Endothelial cell of umbilical vein (primary cell): ENCODE measurements at regions not wholly inside any gene's neighbourhood (a gene's known extent, or its start where the extent isn't known, plus 50 kb on each side); places are given as distances from the start of the nearest gene placed in this dataset.

ENCODE experiments used
- BruUV-seq: library from RNA; stranded (reverse); fragments of 400-500 nt; replicated peaks from 2 replicates; lab custom pipeline; 2021; lab: Mats Ljungman, UMichigan
- CTCF ChIA-PET: fragments of 300-600, 350-600 bp; sonication (Branson Sonifier 250); formaldehyde crosslinking; loops from one replicate; lab custom pipeline; 2021; ENCODE audit warnings: antibody characterized with exemption, inconsistent platforms; lab: Charles Lee
- POLR2A ChIA-PET: fragments of 300-600, 350-600 bp; sonication (Branson Sonifier 250); formaldehyde crosslinking; loops from one replicate; lab custom pipeline; 2021; ENCODE audit warnings: antibody characterized with exemption, inconsistent platforms; lab: Charles Lee
- DNase-seq: peaks from one replicate; pipeline ENCODE4 v3.0.0-alpha.2; 2011; ENCODE audit warnings: low read depth, low spot score
- FAIRE-seq: peaks from 2 replicates; lab custom pipeline; 2011; peaks lifted over from hg19 to GRCh38; lab: Jason Lieb, UNC
- H2AFZ ChIP-seq: 2 replicates; pipeline ENCODE4 v1.6.0; 2012; ENCODE audit warnings: low read depth, low read length, control low read depth, inconsistent platforms
- H3K27ac ChIP-seq: 2 replicates; pipeline ENCODE4 v1.5.1; 2011; ENCODE audit warnings: low read depth, mild to moderate bottlenecking, control low read depth, low read length, moderate library complexity; ENCODE audit not compliant: insufficient read depth
- H3K27me3 ChIP-seq, 2 experiments: 2 replicates each; pipeline versions ENCODE4 v1.6.0 to v1.6.1; 2011; ENCODE audit warnings: low read length in 2 of 2, mixed read lengths in 1 of 2; ENCODE audit not compliant: control insufficient read depth in 2 of 2, insufficient read depth in 2 of 2
- H3K36me3 ChIP-seq, 2 experiments: 2 replicates in 1 of 2; 3 replicates in 1 of 2; pipeline ENCODE4 v1.5.1; 2011; ENCODE audit warnings: low read length in 2 of 2, mild to moderate bottlenecking in 1 of 2, moderate library complexity in 1 of 2; ENCODE audit not compliant: control insufficient read depth in 2 of 2, insufficient read depth in 2 of 2; ENCODE audit errors: extremely low read depth in 1 of 2
- H3K4me1 ChIP-seq: 3 replicates; pipeline ENCODE4 v1.5.1; 2011; ENCODE audit warnings: mild to moderate bottlenecking, low read length; ENCODE audit not compliant: control insufficient read depth, insufficient read depth; ENCODE audit errors: extremely low read depth
- H3K4me2 ChIP-seq: 2 replicates; pipeline ENCODE4 v1.6.1; 2011; ENCODE audit warnings: low read length, control low read depth, mixed read lengths; ENCODE audit not compliant: insufficient read depth
- H3K4me3 ChIP-seq, 3 experiments: fragments of 200-600 bp in 1 of 3; sonication (generic), shearing (Covaris generic) in 1 of 3; replicated peaks in 1 of 3; 2 replicates each; pipeline ENCODE4 v1.5.1; 2011 to 2016; ENCODE audit warnings: control low read depth in 3 of 3, low read length in 3 of 3, mild to moderate bottlenecking in 2 of 3, inconsistent platforms in 1 of 3, low read depth in 1 of 3, moderate library complexity in 1 of 3; ENCODE audit not compliant: insufficient read depth in 1 of 3
- H3K79me2 ChIP-seq: 2 replicates; pipeline ENCODE4 v1.6.0; 2012; ENCODE audit warnings: low read length, inconsistent platforms; ENCODE audit not compliant: control insufficient read depth, insufficient read depth
- H3K9ac ChIP-seq: replicated peaks from 2 replicates; pipeline ENCODE3; 2011; ENCODE audit warnings: low read length, control low read depth; ENCODE audit not compliant: insufficient read depth; ENCODE audit errors: extremely low read depth
- H3K9me1 ChIP-seq: replicated peaks from 3 replicates; pipeline ENCODE4 v1.6.0; 2011; ENCODE audit warnings: mild to moderate bottlenecking, low read length; ENCODE audit not compliant: control insufficient read depth, insufficient read depth; ENCODE audit errors: extremely low read depth
- H3K9me3 ChIP-seq: replicated peaks from 2 replicates; pipeline ENCODE4 v1.5.1; 2012; ENCODE audit warnings: low read length, inconsistent platforms; ENCODE audit not compliant: control insufficient read depth, insufficient read depth
- H4K20me1 ChIP-seq: replicated peaks from 2 replicates; pipeline ENCODE3; 2011; ENCODE audit warnings: mild to moderate bottlenecking, low read length; ENCODE audit not compliant: control insufficient read depth, insufficient read depth; ENCODE audit errors: extremely low read depth
- CTCF ChIP-seq, 2 donors: IDR thresholded peaks; 1 replicate in 1 of 2; 2 replicates in 1 of 2; pipeline ENCODE4 v1.5.1; 2011; ENCODE audit warnings: low read length in 2 of 2, mild to moderate bottlenecking in 2 of 2, moderate library complexity in 2 of 2, control low read depth in 1 of 2, inconsistent platforms in 1 of 2, low read depth in 1 of 2; ENCODE audit not compliant: insufficient read depth in 1 of 2; ENCODE audit errors: extremely low read depth in 1 of 2
- EZH2 ChIP-seq: IDR thresholded peaks from 2 replicates; pipeline ENCODE4 v1.6.1; 2012; ENCODE audit warnings: borderline replicate concordance, low read depth, mild to moderate bottlenecking, moderate library complexity, low read length, inconsistent platforms; ENCODE audit not compliant: severe bottlenecking
- FOS ChIP-seq: IDR thresholded peaks from 2 replicates; pipeline ENCODE4 v1.6.1; 2011; ENCODE audit warnings: mild to moderate bottlenecking, low read length, moderate library complexity, borderline replicate concordance; ENCODE audit not compliant: insufficient read depth
- GATA2 ChIP-seq: IDR thresholded peaks from 2 replicates; pipeline ENCODE4 v1.7.0; 2011; ENCODE audit warnings: low read depth, mild to moderate bottlenecking, moderate library complexity, mixed read lengths, low read length; ENCODE audit not compliant: insufficient read length, insufficient read depth
- JUN ChIP-seq: IDR thresholded peaks from 2 replicates; pipeline ENCODE4 v1.6.1; 2011; ENCODE audit warnings: borderline replicate concordance, low read depth; ENCODE audit not compliant: insufficient read length, insufficient read depth
- MAX ChIP-seq: IDR thresholded peaks from 2 replicates; pipeline ENCODE4 v1.6.1; 2011; ENCODE audit not compliant: insufficient read depth, insufficient read length
- MYC ChIP-seq: IDR thresholded peaks from one replicate; pipeline ENCODE4 v1.6.1; 2011; ENCODE audit warnings: mild to moderate bottlenecking, low read depth, low read length
- POLR2A ChIP-seq: IDR thresholded peaks from 2 replicates; pipeline ENCODE4 v1.6.1; 2012; ENCODE audit warnings: low read depth, mild to moderate bottlenecking, control low read depth, low read length
- POLR2AphosphoS5 ChIP-seq: IDR thresholded peaks from 2 replicates; pipeline ENCODE4 v1.6.1; 2012; ENCODE audit warnings: low read depth, mild to moderate bottlenecking, control low read depth, low read length, moderate library complexity; ENCODE audit not compliant: insufficient read depth
- dilution Hi-C: fragments of 300-500 bp; cut with MboI; formaldehyde crosslinking; loops from one replicate; pipeline ENCODE4 v1.15.0; 2019; ENCODE audit warnings: low sequenced_read_pairs; ENCODE audit not compliant: extremely low pct_ligation_motif_present
- intact Hi-C: fragments of 100-400 bp; cut with micrococcal nuclease; formaldehyde crosslinking; loops from one replicate; pipeline ENCODE4 v1.10.0; 2022

GRCh38 chr2:118611691-118612090 lies 235.8 kb downstream of the EN1 start:
- Histone ChIP-seq H3K4me1 (no peaks in the 10 kb centered on the region), H3K4me3 (no peak overlapping the region), H3K27ac (no peak overlapping the region), H4K20me1 (no peaks in the 10 kb centered on the region), H3K4me2 (no peak overlapping the region), H3K27me3 (no peaks in the 10 kb centered on the region), H3K36me3 (no peaks in the 10 kb centered on the region), H3K9ac (no peak overlapping the region), H3K79me2 (no peaks in the 10 kb centered on the region), H2AFZ (no peak overlapping the region), H3K9me1 (no peaks in the 10 kb centered on the region), H3K9me3 (no peaks in the 10 kb centered on the region)
- no peak for TF ChIP-seq POLR2A
- no peak for TF ChIP-seq EZH2
- no peak for TF ChIP-seq CTCF (IDR thresholded peaks at IDR 0.05; ENCODE audit: extremely low read depth in 1 of 2, insufficient read depth in 1 of 2, low read depth in 1 of 2, low read length in 2 of 2)
- TF ChIP-seq MYC, result no peak
- no peak for TF ChIP-seq FOS
- TF ChIP-seq POLR2AphosphoS5, result no peak
- TF ChIP-seq MAX, result no peak
- no peak for TF ChIP-seq JUN
- no peak for TF ChIP-seq GATA2
- intact Hi-C loops (no loop called here), dilution Hi-C loops (no loop called here)
- POLR2A ChIA-PET, result no interaction called here
- DNase-seq (no peak), FAIRE-seq (no peak)
- CTCF ChIA-PET, result no interaction called here
- no TSS peak for BruUV-seq
